ENCODE measurements at regions not wholly inside any gene's neighbourhood (a gene's known extent, or its start where the extent isn't known, plus 50 kb on each side); places are given as distances from the start of the nearest gene placed in this dataset.

DNA sequence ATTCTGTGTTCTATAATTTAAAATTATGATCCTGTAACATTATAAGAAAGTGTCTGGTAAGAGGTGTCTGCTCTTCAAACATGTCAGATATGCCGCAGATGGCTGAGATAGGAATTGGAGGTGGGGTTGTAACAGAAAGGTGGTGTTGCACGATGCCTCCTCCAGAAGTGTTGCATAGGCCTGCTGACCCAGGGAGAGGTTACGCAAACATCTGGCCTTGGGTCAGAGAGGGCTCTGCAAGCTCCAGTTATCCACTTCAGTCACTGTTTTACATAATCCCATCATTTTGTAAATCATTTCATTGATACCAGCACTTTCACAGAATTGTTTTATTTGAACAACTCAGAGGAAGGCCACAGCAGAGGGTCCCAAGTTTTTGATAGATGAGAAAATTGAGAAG, 256.5 kb downstream of the OSR1 start:
- TF ChIP-seq, protein P1, sequence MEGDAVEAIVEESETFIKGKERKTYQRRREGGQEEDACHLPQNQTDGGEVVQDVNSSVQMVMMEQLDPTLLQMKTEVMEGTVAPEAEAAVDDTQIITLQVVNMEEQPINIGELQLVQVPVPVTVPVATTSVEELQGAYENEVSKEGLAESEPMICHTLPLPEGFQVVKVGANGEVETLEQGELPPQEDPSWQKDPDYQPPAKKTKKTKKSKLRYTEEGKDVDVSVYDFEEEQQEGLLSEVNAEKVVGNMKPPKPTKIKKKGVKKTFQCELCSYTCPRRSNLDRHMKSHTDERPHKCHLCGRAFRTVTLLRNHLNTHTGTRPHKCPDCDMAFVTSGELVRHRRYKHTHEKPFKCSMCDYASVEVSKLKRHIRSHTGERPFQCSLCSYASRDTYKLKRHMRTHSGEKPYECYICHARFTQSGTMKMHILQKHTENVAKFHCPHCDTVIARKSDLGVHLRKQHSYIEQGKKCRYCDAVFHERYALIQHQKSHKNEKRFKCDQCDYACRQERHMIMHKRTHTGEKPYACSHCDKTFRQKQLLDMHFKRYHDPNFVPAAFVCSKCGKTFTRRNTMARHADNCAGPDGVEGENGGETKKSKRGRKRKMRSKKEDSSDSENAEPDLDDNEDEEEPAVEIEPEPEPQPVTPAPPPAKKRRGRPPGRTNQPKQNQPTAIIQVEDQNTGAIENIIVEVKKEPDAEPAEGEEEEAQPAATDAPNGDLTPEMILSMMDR (conservative IDR thresholded peaks at IDR 0.05; ENCODE audit: low read depth, low read length) = no peak
- TF ChIP-seq EZH2phosphoT487 (IDR thresholded peaks at IDR 0.05; ENCODE audit: borderline replicate concordance, low read length) (no peak), EZH2 (IDR thresholded peaks at IDR 0.05; ENCODE audit: low read length, unreplicated experiment) (no peak)
